ENCODE measurements at regions not wholly inside any gene's neighbourhood (a gene's known extent, or its start where the extent isn't known, plus 50 kb on each side); places are given as distances from the start of the nearest gene placed in this dataset.

DNA sequence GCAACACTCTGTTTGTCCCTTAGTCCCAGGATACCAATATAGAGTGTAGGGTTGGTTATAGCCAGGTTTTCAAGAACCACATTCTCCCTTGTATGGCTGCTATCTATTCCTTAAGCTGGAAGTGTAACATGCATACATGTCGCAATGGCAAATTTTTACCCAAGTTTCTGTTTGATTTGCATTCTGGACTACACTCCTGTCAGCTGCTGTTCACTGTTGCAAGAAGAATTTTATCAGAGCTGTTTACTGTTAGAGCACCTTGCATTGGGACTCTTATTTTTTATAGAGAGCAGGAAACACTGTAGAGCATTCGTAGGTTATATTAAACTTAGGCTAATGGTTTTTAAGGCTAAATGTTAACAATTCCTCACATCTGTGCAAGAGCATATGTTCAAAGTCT, 376.0 kb upstream of the LRFN5 start:
- Histone ChIP-seq H3K4me3 (ENCODE audit: low read depth in 2 of 2, low read length in 2 of 2) (no peak overlapping the region), H3K27me3 (ENCODE audit: control insufficient read depth, insufficient read depth, low read length) (no peaks in the 10 kb centered on the region), H3K36me3 (ENCODE audit: control insufficient read depth, insufficient read depth, low read length) (no peaks in the 10 kb centered on the region), H3K27ac (ENCODE audit: low read length) (no peak overlapping the region), H3K9me3 (ENCODE audit: control insufficient read depth, insufficient read depth, low read depth, low read length) (no peaks in the 10 kb centered on the region), H3K4me1 (ENCODE audit: control insufficient read depth, insufficient read depth, low read length) (no peaks in the 10 kb centered on the region)
- DNase-seq (ENCODE audit: low read depth, low spot score) (no peak), ATAC-seq (no peak)
- POLR2A ChIA-PET: no interaction called here
- intact Hi-C loops (cut with micrococcal nuclease; ENCODE audit: unreplicated experiment): no loop called here
- BruUV-seq (replicated peaks): no TSS peak
- in situ Hi-C loops (cut with HindIII; ENCODE audit: low pct_unique_long_range_greater_than_20kb, low sequenced_read_pairs): no loop called here
- no peak for TF ChIP-seq SIN3A (IDR thresholded peaks at IDR 0.05; ENCODE audit: borderline replicate concordance, insufficient read depth, low read depth, low read length)
- TF ChIP-seq TCF7L2 (IDR thresholded peaks at IDR 0.05; ENCODE audit: low read depth, low read length): no peak
- TF ChIP-seq, protein P1, sequence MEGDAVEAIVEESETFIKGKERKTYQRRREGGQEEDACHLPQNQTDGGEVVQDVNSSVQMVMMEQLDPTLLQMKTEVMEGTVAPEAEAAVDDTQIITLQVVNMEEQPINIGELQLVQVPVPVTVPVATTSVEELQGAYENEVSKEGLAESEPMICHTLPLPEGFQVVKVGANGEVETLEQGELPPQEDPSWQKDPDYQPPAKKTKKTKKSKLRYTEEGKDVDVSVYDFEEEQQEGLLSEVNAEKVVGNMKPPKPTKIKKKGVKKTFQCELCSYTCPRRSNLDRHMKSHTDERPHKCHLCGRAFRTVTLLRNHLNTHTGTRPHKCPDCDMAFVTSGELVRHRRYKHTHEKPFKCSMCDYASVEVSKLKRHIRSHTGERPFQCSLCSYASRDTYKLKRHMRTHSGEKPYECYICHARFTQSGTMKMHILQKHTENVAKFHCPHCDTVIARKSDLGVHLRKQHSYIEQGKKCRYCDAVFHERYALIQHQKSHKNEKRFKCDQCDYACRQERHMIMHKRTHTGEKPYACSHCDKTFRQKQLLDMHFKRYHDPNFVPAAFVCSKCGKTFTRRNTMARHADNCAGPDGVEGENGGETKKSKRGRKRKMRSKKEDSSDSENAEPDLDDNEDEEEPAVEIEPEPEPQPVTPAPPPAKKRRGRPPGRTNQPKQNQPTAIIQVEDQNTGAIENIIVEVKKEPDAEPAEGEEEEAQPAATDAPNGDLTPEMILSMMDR (IDR thresholded peaks at IDR 0.05): no peak
- TF ChIP-seq, protein P2, sequence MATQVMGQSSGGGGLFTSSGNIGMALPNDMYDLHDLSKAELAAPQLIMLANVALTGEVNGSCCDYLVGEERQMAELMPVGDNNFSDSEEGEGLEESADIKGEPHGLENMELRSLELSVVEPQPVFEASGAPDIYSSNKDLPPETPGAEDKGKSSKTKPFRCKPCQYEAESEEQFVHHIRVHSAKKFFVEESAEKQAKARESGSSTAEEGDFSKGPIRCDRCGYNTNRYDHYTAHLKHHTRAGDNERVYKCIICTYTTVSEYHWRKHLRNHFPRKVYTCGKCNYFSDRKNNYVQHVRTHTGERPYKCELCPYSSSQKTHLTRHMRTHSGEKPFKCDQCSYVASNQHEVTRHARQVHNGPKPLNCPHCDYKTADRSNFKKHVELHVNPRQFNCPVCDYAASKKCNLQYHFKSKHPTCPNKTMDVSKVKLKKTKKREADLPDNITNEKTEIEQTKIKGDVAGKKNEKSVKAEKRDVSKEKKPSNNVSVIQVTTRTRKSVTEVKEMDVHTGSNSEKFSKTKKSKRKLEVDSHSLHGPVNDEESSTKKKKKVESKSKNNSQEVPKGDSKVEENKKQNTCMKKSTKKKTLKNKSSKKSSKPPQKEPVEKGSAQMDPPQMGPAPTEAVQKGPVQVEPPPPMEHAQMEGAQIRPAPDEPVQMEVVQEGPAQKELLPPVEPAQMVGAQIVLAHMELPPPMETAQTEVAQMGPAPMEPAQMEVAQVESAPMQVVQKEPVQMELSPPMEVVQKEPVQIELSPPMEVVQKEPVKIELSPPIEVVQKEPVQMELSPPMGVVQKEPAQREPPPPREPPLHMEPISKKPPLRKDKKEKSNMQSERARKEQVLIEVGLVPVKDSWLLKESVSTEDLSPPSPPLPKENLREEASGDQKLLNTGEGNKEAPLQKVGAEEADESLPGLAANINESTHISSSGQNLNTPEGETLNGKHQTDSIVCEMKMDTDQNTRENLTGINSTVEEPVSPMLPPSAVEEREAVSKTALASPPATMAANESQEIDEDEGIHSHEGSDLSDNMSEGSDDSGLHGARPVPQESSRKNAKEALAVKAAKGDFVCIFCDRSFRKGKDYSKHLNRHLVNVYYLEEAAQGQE (IDR thresholded peaks at IDR 0.05; ENCODE audit: insufficient read depth in 1 of 2, low read depth in 2 of 2, low read length in 1 of 2): no peak
- TF ChIP-seq POLR2AphosphoS5 (IDR thresholded peaks at IDR 0.05; ENCODE audit: low read depth, low read length): no peak
- CTCF ChIA-PET: no interaction called here

DNA sequence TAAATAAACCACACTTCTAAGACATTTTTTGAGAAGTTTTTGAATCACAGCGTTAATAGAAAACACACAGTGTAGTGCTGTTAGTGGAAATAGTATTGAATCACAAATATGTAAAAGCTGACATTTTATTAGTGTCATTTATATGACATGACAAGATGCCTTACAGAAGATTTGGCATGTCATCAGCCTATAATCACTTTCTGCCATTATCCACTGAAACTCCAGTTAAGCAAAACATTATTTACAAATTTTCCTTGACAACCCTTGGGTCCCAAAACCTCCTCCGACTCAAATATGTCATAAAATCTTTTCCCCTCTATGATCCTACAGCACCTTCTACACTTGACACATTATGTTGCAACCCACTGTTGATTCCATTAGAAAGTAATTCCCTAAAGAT, 376.9 kb upstream of the LRFN5 start:
- H3K4me1 ChIP-seq (ENCODE audit: control insufficient read depth, insufficient read depth, low read length): no peaks in the 10 kb centered on the region
- intact Hi-C loops (cut with micrococcal nuclease; ENCODE audit: unreplicated experiment): no loop called here
- H3K27ac ChIP-seq (ENCODE audit: low read length): no peak overlapping the region
- POLR2A ChIA-PET: no interaction called here
- DNase-seq (ENCODE audit: low read depth, low spot score) (no peak), ATAC-seq (no peak)
- H3K27me3 ChIP-seq (ENCODE audit: control insufficient read depth, insufficient read depth, low read length): no peaks in the 10 kb centered on the region
- TF ChIP-seq TCF7L2 (IDR thresholded peaks at IDR 0.05; ENCODE audit: low read depth, low read length): no peak
- TF ChIP-seq SIN3A (IDR thresholded peaks at IDR 0.05; ENCODE audit: borderline replicate concordance, insufficient read depth, low read depth, low read length): no peak
- TF ChIP-seq, protein P1 (IDR thresholded peaks at IDR 0.05): no peak
- TF ChIP-seq POLR2AphosphoS5 (IDR thresholded peaks at IDR 0.05; ENCODE audit: low read depth, low read length): no peak
- CTCF ChIA-PET: no interaction called here
- H3K36me3 ChIP-seq (ENCODE audit: control insufficient read depth, insufficient read depth, low read length): no peaks in the 10 kb centered on the region
- H3K4me3 ChIP-seq (ENCODE audit: low read depth in 2 of 2, low read length in 2 of 2): no peak overlapping the region
- in situ Hi-C loops (cut with HindIII; ENCODE audit: low pct_unique_long_range_greater_than_20kb, low sequenced_read_pairs): no loop called here
- no TSS peak for BruUV-seq (replicated peaks)
- H3K9me3 ChIP-seq (ENCODE audit: control insufficient read depth, insufficient read depth, low read depth, low read length): no peaks in the 10 kb centered on the region

Measured in Panc1 (cell line).